GM12873 (cell line): ENCODE measurements at regions not wholly inside any gene's neighbourhood (a gene's known extent, or its start where the extent isn't known, plus 50 kb on each side); places are given as distances from the start of the nearest gene placed in this dataset.

Experiments used
- CTCF ChIP-seq: IDR thresholded peaks from 2 replicates; pipeline ENCODE4 v1.5.1; 2012; ENCODE audit warnings: low read depth, mild to moderate bottlenecking, moderate library complexity, low read length, control low read depth; ENCODE audit not compliant: insufficient read depth; ENCODE audit errors: missing control alignments

DNA sequence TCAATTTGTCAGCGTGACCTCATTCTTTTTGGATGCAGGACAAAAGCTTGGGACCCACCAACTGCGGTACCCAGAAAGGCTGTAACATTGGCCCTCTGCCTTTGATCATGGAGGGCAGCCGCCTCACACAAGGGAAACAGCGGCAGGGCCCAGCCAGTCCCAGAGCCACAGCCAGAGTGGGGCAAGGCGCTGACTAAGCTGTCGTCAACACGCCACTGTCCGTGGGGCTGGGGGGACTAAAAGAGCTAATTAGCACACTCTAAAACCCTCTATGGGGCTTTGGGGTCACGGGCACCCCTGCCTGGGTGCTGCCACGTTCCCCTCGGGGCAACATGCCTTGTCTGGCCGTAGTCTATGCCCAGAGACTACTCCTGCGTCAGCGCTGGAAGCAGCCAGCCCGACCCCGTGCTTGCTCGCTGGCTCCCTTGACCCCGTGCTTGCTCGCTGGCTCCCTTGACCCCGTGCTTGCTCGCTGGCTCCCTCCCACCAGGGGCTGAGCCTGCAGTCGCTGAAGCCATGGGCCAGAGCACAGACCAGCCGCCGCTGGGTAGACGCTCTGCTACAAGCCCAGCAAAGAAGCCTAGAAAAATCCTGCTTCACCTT lies 598.4 kb downstream of the MBD2 start:
- no peak for TF ChIP-seq CTCF

DNA sequence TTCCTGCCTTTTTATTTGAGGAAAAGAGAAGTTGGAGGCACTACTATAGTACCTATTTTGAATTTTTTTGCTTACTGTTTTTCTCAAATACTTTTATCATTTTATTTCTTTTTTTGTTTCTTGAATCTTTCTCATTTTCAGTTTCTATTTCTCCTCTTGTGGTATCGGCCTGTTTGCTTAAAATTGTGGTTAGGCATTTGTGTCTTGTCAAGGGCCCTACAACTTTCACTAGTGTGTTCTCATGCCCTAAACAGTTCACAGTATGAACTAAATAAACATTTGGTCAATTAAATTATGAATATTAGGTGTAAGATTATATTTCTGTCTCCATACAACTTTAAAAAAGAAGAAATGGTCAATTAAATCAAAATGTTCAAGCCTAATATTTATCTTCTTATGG lies 613.5 kb downstream of the MBD2 start:
- no peak for TF ChIP-seq CTCF

- no peak for TF ChIP-seq CTCF
Observed at GRCh38 chr18:53606792-53607191, 617.7 kb downstream of the MBD2 start.

DNA sequence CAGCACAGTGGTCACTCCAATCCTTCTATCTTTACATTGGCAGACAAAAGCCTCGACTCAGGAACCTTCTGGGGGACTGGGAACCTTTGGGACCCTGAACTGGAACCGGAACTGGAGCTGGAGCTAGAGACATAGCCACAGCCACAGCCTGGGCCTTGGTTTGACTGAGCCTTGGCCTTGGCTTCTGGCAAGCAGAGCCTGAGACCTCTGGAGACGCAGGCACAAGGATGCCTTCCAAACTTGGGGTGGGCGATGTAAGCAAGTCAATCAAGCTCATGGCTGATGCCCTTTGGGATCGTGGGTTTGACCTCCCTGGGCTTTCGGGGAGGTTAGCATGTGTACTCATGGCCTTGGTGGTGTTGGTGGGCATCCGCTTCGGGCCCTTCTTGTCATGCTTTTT lies 619.3 kb downstream of the MBD2 start:
- no peak for TF ChIP-seq CTCF

DNA sequence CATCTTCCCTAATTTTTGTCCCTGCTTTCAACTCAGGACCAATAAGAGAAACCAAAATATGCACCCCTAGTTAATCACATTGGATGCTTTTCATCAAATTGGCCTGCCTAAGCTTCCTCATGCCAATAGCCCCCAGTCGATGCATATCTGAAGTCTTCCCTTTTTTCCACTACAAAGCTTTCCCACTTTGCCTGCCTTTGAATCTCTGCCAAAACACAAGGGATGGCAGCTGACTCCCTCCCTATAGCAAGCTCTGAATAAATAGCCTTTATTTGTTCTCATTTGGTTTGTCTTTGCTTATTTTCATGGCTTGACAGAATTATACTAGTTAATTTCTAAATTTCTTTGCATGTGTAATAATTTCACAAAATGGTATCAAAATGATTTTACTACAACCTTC lies 621.2 kb downstream of the MBD2 start:
- no peak for TF ChIP-seq CTCF

GRCh38 chr18:53601344-53601743 lies 623.1 kb downstream of the MBD2 start:
- no peak for TF ChIP-seq CTCF

DNA sequence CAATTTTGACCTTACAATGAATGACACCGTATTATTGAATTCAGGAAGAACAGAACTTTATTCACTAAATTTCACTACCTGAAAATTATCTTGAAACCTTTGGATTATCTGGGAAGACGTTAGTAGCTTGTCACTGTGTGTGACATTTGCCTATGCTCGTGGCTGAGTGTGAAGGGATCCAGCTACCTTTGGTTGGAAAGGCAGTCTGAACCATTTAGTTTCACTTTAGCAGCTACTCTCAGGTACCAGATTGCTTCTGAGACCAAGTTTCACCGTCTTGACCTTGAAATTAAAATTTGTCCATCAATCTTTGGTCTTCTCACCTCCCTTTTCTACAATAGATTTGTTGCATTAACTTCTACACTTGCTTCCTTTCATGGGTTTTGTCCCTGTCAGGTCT lies 637.5 kb downstream of the MBD2 start:
- no peak for TF ChIP-seq CTCF
